HCT116 (cell line): ENCODE measurements at regions not wholly inside any gene's neighbourhood (a gene's known extent, or its start where the extent isn't known, plus 50 kb on each side); places are given as distances from the start of the nearest gene placed in this dataset.
"Not testable (repeated sequence)": the region's sequence is repeated elsewhere in the genome, so short reads cannot be mapped to it uniquely, and the experiment has no call there.

Source experiments
- ATAC-seq: fragments of 200-7000 bp; cut with Tn5 transposase; 2 replicates; pipeline ENCODE4 v1.9.1; 2020; ENCODE audit warnings: mild to moderate bottlenecking, moderate library complexity
- BruUV-seq: library from RNA; stranded (reverse); fragments of 400-500 nt; replicated peaks from 2 replicates; lab custom pipeline; 2021; lab: Mats Ljungman, UMichigan
- CTCF ChIA-PET: fragments of 300-600 bp; sonication (Branson Sonifier 250); formaldehyde crosslinking; loops from one replicate; lab custom pipeline; 2021; ENCODE audit warnings: antibody characterized with exemption; lab: Charles Lee
- POLR2A ChIA-PET: fragments of 300-600, 350-600 bp; sonication (Branson Sonifier 250); formaldehyde crosslinking; loops from one replicate; lab custom pipeline; 2021; ENCODE audit warnings: antibody characterized with exemption; lab: Charles Lee
- RAD21 ChIA-PET, 2 experiments: fragments of 300-600 bp; sonication (Branson Sonifier 250); formaldehyde crosslinking; loops; one replicate each; lab custom pipeline; 2023; ENCODE audit warnings: low total read pairs in 2 of 2; ENCODE audit not compliant: uncharacterized antibody in 2 of 2, unreplicated experiment in 2 of 2, low non-redundant PET in 1 of 2; lab: Charles Lee
- DNase-seq: peaks from one replicate; pipeline ENCODE4 v3.0.0-alpha.2; 2010; ENCODE audit warnings: low read depth, low spot score
- H2AFZ ChIP-seq: fragments of 200-600 bp; shearing (Covaris generic), sonication (generic); 2 replicates; pipeline ENCODE4 v1.6.1; 2017; ENCODE audit warnings: low read depth, mixed run types, mixed read lengths, antibody characterized with exemption, low read length; ENCODE audit not compliant: poor library complexity, severe bottlenecking
- H3K27ac ChIP-seq: 2 replicates; pipeline ENCODE4 v1.5.1; 2012; ENCODE audit warnings: low read depth, low read length
- H3K27me3 ChIP-seq: fragments of 200-600 bp; sonication (generic); 2 replicates; pipeline ENCODE4 v1.6.1; 2016; ENCODE audit warnings: mixed run types, low read length, mixed read lengths; ENCODE audit not compliant: insufficient read depth
- H3K36me3 ChIP-seq, 2 experiments: fragments of 200-500 bp in 1 of 2; fragments of 200-600 bp in 1 of 2; sonication (Bioruptor generic) in 1 of 2; sonication (generic) in 1 of 2; 2 replicates each; pipeline versions ENCODE4 v1.5.1 to v1.6.1; 2014 to 2016; ENCODE audit warnings: low read length in 2 of 2, inconsistent platforms in 1 of 2, mixed read lengths in 1 of 2, mixed run types in 1 of 2; ENCODE audit not compliant: insufficient read depth in 2 of 2, control insufficient read depth in 1 of 2
- H3K4me1 ChIP-seq, 2 experiments: fragments of 200-600 bp in 1 of 2; sonication (generic) in 1 of 2; 2 replicates each; pipeline versions ENCODE4 v1.5.1 to v1.6.1; 2012 to 2017; ENCODE audit warnings: low read length in 2 of 2, inconsistent platforms in 1 of 2, mild to moderate bottlenecking in 1 of 2, mixed read lengths in 1 of 2, mixed run types in 1 of 2, moderate library complexity in 1 of 2; ENCODE audit not compliant: insufficient read depth in 2 of 2, control insufficient read depth in 1 of 2
- H3K4me2 ChIP-seq: fragments of 200-600 bp; sonication (generic); 2 replicates; pipeline ENCODE4 v1.6.1; 2017; ENCODE audit warnings: mixed run types, low read length, mixed read lengths
- H3K4me3 ChIP-seq, 2 experiments: fragments of 200-600 bp in 1 of 2; sonication (generic) in 1 of 2; replicated peaks in 1 of 2; 2 replicates each; pipeline ENCODE4 v1.5.1; 2011 to 2016; ENCODE audit warnings: low read length in 2 of 2, control low read depth in 1 of 2, low read depth in 1 of 2, mild to moderate bottlenecking in 1 of 2, mixed read lengths in 1 of 2, mixed run types in 1 of 2
- H3K79me2 ChIP-seq: fragments of 200-600 bp; sonication (generic); 2 replicates; pipeline ENCODE4 v1.6.1; 2017; ENCODE audit warnings: mild to moderate bottlenecking, mixed run types, low read length, moderate library complexity, mixed read lengths; ENCODE audit not compliant: insufficient read depth
- H3K9ac ChIP-seq: fragments of 200-600 bp; sonication (generic); 2 replicates; pipeline ENCODE4 v1.6.1; 2016; ENCODE audit warnings: low read length, mixed read lengths
- H3K9me2 ChIP-seq: fragments of 200-600 bp; sonication (generic), shearing (Covaris generic); 2 replicates; pipeline ENCODE4 v1.6.1; 2017; ENCODE audit warnings: mixed run types, mild to moderate bottlenecking, moderate library complexity; ENCODE audit not compliant: insufficient read depth
- H3K9me3 ChIP-seq, 2 experiments: fragments of 200-500 bp in 1 of 2; fragments of 200-600 bp in 1 of 2; sonication (Bioruptor generic) in 1 of 2; sonication (generic) in 1 of 2; 2 replicates each; pipeline ENCODE4 v1.6.1; 2014 to 2017; ENCODE audit warnings: low read length in 2 of 2, mixed read lengths in 2 of 2, inconsistent platforms in 1 of 2, low read depth in 1 of 2, mild to moderate bottlenecking in 1 of 2, mixed run types in 1 of 2, moderate library complexity in 1 of 2; ENCODE audit not compliant: control insufficient read depth in 1 of 2, insufficient read depth in 1 of 2
- H4K20me1 ChIP-seq: fragments of 200-600 bp; sonication (generic), shearing (Covaris generic); 2 replicates; pipeline ENCODE4 v1.6.1; 2017; ENCODE audit warnings: mixed run types, mild to moderate bottlenecking, moderate library complexity; ENCODE audit not compliant: insufficient read depth
- CBX3 ChIP-seq: IDR thresholded peaks from 2 replicates; pipeline ENCODE4 v1.6.1; 2012; ENCODE audit warnings: low read depth
- EGR1 ChIP-seq: IDR thresholded peaks from 2 replicates; pipeline ENCODE4 v1.6.1; 2012; ENCODE audit warnings: low read depth
- ELF1 ChIP-seq: IDR thresholded peaks from 2 replicates; pipeline ENCODE4 v1.6.1; 2012; ENCODE audit warnings: low read depth, borderline replicate concordance
- EZH2phosphoT487 ChIP-seq: fragments of 200-600 bp; IDR thresholded peaks from 2 replicates; pipeline ENCODE4 v1.6.1; 2018; ENCODE audit warnings: antibody characterized with exemption, borderline replicate concordance
- FOSL1 ChIP-seq: IDR thresholded peaks from 2 replicates; pipeline ENCODE4 v1.6.1; 2012; ENCODE audit warnings: low read depth
- JUND ChIP-seq: IDR thresholded peaks from 2 replicates; pipeline ENCODE4 v1.6.1; 2012
- POLR2A ChIP-seq: IDR thresholded peaks from 2 replicates; pipeline ENCODE4 v1.7.0; 2011; ENCODE audit warnings: borderline replicate concordance; ENCODE audit not compliant: insufficient read depth, insufficient read length; ENCODE audit errors: extremely low read depth
- SIN3A ChIP-seq: IDR thresholded peaks from 2 replicates; pipeline ENCODE4 v1.6.1; 2012; ENCODE audit warnings: low read depth
- SP1 ChIP-seq: IDR thresholded peaks from 2 replicates; pipeline ENCODE4 v1.6.1; 2012; ENCODE audit warnings: low read depth
- intact Hi-C: fragments of 100-400 bp; cut with micrococcal nuclease; formaldehyde crosslinking; loops from 2 replicates; pipeline ENCODE4 v1.10.0; 2022
- TF ChIP-seq, protein P1 (sequence below): IDR thresholded peaks from 2 replicates; pipeline ENCODE4 v1.6.1; 2012; ENCODE audit warnings: low read depth
- TF ChIP-seq, protein P2 (sequence below): IDR thresholded peaks from 2 replicates; pipeline ENCODE4 v1.6.1; 2011; ENCODE audit warnings: mild to moderate bottlenecking, low read length, moderate library complexity; ENCODE audit not compliant: insufficient replicate concordance; ENCODE audit errors: extremely low read depth
- TF ChIP-seq, protein P3 (sequence below): IDR thresholded peaks from 2 replicates; pipeline ENCODE4 v1.6.1; 2012

DNA sequence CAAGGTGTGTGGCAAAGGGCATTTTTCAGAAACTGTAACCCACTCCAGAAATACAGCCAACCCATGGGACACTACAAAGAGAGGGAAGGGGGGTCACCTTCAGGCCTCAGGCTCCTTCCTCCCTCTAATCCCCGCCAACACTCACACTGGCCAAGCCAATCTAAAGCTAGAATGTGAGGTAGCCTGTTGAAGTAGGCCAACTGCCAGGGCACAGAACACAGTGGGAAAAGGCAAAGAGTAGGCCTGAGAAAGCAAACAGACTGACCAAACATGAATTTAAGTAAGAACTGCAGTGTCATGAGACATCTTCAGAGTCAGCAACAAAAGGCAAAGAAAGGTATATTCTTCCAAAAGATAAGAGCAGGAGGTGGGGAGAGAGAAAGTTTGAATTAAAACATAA lies 289.0 kb downstream of the HNRNPD start:
- BruUV-seq: no TSS peak
- Histone ChIP-seq H3K9me3 (no peaks in the 10 kb centered on the region), H3K27ac (no peak overlapping the region), H2AFZ (no peak overlapping the region), H3K36me3 (no peaks in the 10 kb centered on the region), H3K4me1 (no peaks in the 10 kb centered on the region), H4K20me1 (no peaks in the 10 kb centered on the region), H3K4me3 (no peak overlapping the region), H3K4me2 (no peak overlapping the region), H3K79me2 (no peaks in the 10 kb centered on the region), H3K9me2 (no peaks in the 10 kb centered on the region), H3K27me3 (peaks cover 2% of the 10 kb centered on the region), H3K9ac (no peak overlapping the region)
- CTCF ChIA-PET: no interaction called here
- intact Hi-C loops: no loop called here
- RAD21 ChIA-PET: no interaction called here
- no peak for ATAC-seq
- TF ChIP-seq, protein P1, sequence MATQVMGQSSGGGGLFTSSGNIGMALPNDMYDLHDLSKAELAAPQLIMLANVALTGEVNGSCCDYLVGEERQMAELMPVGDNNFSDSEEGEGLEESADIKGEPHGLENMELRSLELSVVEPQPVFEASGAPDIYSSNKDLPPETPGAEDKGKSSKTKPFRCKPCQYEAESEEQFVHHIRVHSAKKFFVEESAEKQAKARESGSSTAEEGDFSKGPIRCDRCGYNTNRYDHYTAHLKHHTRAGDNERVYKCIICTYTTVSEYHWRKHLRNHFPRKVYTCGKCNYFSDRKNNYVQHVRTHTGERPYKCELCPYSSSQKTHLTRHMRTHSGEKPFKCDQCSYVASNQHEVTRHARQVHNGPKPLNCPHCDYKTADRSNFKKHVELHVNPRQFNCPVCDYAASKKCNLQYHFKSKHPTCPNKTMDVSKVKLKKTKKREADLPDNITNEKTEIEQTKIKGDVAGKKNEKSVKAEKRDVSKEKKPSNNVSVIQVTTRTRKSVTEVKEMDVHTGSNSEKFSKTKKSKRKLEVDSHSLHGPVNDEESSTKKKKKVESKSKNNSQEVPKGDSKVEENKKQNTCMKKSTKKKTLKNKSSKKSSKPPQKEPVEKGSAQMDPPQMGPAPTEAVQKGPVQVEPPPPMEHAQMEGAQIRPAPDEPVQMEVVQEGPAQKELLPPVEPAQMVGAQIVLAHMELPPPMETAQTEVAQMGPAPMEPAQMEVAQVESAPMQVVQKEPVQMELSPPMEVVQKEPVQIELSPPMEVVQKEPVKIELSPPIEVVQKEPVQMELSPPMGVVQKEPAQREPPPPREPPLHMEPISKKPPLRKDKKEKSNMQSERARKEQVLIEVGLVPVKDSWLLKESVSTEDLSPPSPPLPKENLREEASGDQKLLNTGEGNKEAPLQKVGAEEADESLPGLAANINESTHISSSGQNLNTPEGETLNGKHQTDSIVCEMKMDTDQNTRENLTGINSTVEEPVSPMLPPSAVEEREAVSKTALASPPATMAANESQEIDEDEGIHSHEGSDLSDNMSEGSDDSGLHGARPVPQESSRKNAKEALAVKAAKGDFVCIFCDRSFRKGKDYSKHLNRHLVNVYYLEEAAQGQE: no peak
- no peak for TF ChIP-seq SP1
- no peak for TF ChIP-seq POLR2A
- no peak for TF ChIP-seq ELF1
- TF ChIP-seq FOSL1: no peak
- TF ChIP-seq, protein P2, sequence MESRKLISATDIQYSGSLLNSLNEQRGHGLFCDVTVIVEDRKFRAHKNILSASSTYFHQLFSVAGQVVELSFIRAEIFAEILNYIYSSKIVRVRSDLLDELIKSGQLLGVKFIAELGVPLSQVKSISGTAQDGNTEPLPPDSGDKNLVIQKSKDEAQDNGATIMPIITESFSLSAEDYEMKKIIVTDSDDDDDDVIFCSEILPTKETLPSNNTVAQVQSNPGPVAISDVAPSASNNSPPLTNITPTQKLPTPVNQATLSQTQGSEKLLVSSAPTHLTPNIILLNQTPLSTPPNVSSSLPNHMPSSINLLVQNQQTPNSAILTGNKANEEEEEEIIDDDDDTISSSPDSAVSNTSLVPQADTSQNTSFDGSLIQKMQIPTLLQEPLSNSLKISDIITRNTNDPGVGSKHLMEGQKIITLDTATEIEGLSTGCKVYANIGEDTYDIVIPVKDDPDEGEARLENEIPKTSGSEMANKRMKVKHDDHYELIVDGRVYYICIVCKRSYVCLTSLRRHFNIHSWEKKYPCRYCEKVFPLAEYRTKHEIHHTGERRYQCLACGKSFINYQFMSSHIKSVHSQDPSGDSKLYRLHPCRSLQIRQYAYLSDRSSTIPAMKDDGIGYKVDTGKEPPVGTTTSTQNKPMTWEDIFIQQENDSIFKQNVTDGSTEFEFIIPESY: no peak
- TF ChIP-seq EGR1: no peak
- no peak for TF ChIP-seq SIN3A
- TF ChIP-seq JUND: no peak
- no peak for TF ChIP-seq CBX3
- no peak for TF ChIP-seq EZH2phosphoT487
- TF ChIP-seq, protein P3, sequence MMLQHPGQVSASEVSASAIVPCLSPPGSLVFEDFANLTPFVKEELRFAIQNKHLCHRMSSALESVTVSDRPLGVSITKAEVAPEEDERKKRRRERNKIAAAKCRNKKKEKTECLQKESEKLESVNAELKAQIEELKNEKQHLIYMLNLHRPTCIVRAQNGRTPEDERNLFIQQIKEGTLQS: no peak
- POLR2A ChIA-PET: no interaction called here
- DNase-seq: no peak

DNA sequence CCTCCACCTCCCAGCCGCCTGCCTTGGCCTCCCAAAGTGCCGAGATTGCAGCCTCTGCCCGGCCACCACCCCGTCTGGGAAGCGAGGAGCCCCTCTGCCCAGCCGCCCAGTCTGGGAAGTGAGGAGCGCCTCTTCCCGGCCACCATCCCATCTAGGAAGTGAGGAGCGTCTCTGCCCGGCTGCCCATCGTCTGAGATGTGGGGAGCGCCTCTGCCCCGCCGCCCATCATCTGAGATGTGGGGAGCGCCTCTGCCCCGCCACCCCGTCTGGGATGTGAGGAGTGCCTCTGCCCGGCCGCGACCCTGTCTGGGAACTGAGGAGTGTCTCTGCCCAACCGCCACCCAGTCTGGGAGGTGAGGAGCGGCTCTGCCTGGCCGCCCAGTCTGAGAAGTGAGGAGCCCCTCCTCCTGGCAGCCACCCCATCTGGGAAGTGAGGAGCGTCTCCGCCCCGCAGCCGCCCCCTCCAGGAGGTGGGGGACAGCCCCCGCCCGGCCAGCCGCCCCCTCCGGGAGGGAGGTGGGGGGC lies 296.3 kb downstream of the HNRNPD start:
- ATAC-seq, H3K4me3 ChIP-seq, BruUV-seq, DNase-seq, H3K9me2 ChIP-seq, H3K9ac ChIP-seq, H4K20me1 ChIP-seq, H3K4me2 ChIP-seq, H3K9me3 ChIP-seq, H3K27ac ChIP-seq, H3K36me3 ChIP-seq, CTCF ChIA-PET, H3K79me2 ChIP-seq, H2AFZ ChIP-seq, RAD21 ChIA-PET, intact Hi-C loops, H3K4me1 ChIP-seq, POLR2A ChIA-PET: not testable (repeated sequence)
- H3K27me3 ChIP-seq: peaks cover 17% of the 10 kb centered on the region
